Ishikawa (cell line): ENCODE measurements at regions not wholly inside any gene's neighbourhood (a gene's known extent, or its start where the extent isn't known, plus 50 kb on each side); places are given as distances from the start of the nearest gene placed in this dataset.

Experiments used
- NFIC ChIP-seq: IDR thresholded peaks from 2 replicates; pipeline ENCODE4 v1.6.1; 2012
- USF1 ChIP-seq: IDR thresholded peaks from 2 replicates; pipeline ENCODE4 v1.6.1; 2012
- YY1 ChIP-seq: IDR thresholded peaks from 2 replicates; pipeline ENCODE4 v1.6.1; 2012; ENCODE audit warnings: low read depth

- TF ChIP-seq USF1 = no peak
- no peak for TF ChIP-seq NFIC
- no peak for TF ChIP-seq YY1
These were observed 280.6 kb upstream of the PARD3B start for GRCh38 chr2:204264621-204265140.
